NCI-H345 treated with DMSO at 0.1 percent for 48 hours (cell line): ENCODE measurements at regions not wholly inside any gene's neighbourhood (a gene's known extent, or its start where the extent isn't known, plus 50 kb on each side); places are given as distances from the start of the nearest gene placed in this dataset.

ENCODE experiments used
- DNase-seq: peaks from one replicate; lab custom pipeline; 2025; ENCODE audit not compliant: unreplicated experiment; lab: John Stamatoyannopoulos, UW

- DNase-seq, result no peak
Measured at GRCh38 chr18:78133729-78134128, 845.9 kb upstream of the SALL3 start.

- no peak for DNase-seq
Measured at GRCh38 chr18:78136986-78137385, 842.6 kb upstream of the SALL3 start.

- peak; percentile 96 for DNase-seq
Measured at GRCh38 chr18:78138983-78139496, 840.6 kb upstream of the SALL3 start.

- DNase-seq, result no peak
Measured at GRCh38 chr18:78140294-78140693, 839.3 kb upstream of the SALL3 start.

GRCh38 chr18:78144669-78145068, 834.9 kb upstream of the SALL3 start:
- DNase-seq, result peak; percentile 22

GRCh38 chr18:78145096-78145495, 834.5 kb upstream of the SALL3 start:
- DNase-seq, result no peak

GRCh38 chr18:78146136-78147085, 833.2 kb upstream of the SALL3 start:
- no peak for DNase-seq

- no peak for DNase-seq
Measured at GRCh38 chr18:78150590-78150989, 829.0 kb upstream of the SALL3 start.

GRCh38 chr18:78151234-78151633, 828.4 kb upstream of the SALL3 start:
- no peak for DNase-seq

GRCh38 chr18:78151948-78152725, 827.5 kb upstream of the SALL3 start:
- no peak for DNase-seq

- DNase-seq, result no peak
Measured at GRCh38 chr18:78153362-78153761, 826.3 kb upstream of the SALL3 start.

GRCh38 chr18:78154444-78154843, 825.2 kb upstream of the SALL3 start:
- no peak for DNase-seq

- DNase-seq, result no peak
Measured at GRCh38 chr18:78154853-78155252, 824.8 kb upstream of the SALL3 start.

- no peak for DNase-seq
Measured at GRCh38 chr18:78156466-78156865, 823.2 kb upstream of the SALL3 start.

GRCh38 chr18:78158943-78159342, 820.7 kb upstream of the SALL3 start:
- no peak for DNase-seq

GRCh38 chr18:78159397-78159796, 820.2 kb upstream of the SALL3 start:
- DNase-seq, result no peak

- DNase-seq, result no peak
Measured at GRCh38 chr18:78160961-78161656, 818.5 kb upstream of the SALL3 start.

- no peak for DNase-seq
Measured at GRCh38 chr18:78165525-78165924, 814.1 kb upstream of the SALL3 start.

GRCh38 chr18:78168526-78168925, 811.1 kb upstream of the SALL3 start:
- no peak for DNase-seq

- DNase-seq, result no peak
Measured at GRCh38 chr18:78169174-78169864, 810.3 kb upstream of the SALL3 start.

- no peak for DNase-seq
Measured at GRCh38 chr18:78171954-78172353, 807.7 kb upstream of the SALL3 start.
